GM23338 (cell line): ENCODE measurements at regions not wholly inside any gene's neighbourhood (a gene's known extent, or its start where the extent isn't known, plus 50 kb on each side); places are given as distances from the start of the nearest gene placed in this dataset.

Source experiments
- ATAC-seq: fragments of 200-7000 bp; cut with Tn5 transposase; 3 replicates; pipeline ENCODE4 v1.9.1; 2020
- DNase-seq: peaks from one replicate; pipeline ENCODE4 v3.0.0-alpha.2; 2015; ENCODE audit warnings: low spot score
- H2AFZ ChIP-seq: fragments of 200-600 bp; sonication (generic); 2 replicates; pipeline ENCODE4 v1.8.0; 2016; ENCODE audit warnings: antibody characterized with exemption, mild to moderate bottlenecking, moderate library complexity
- H3F3A ChIP-seq: fragments of 200-600 bp; sonication (generic); replicated peaks from 2 replicates; pipeline ENCODE4 v1.8.0; 2017; ENCODE audit warnings: antibody characterized with exemption, mixed run types, low read depth
- H3K27ac ChIP-seq: fragments of 200-600 bp; sonication (generic); 2 replicates; pipeline ENCODE4 v1.6.1; 2016; ENCODE audit warnings: low read depth
- H3K27me3 ChIP-seq: fragments of 200-600 bp; sonication (generic); 2 replicates; pipeline ENCODE4 v1.8.0; 2016; ENCODE audit warnings: mild to moderate bottlenecking, mixed run types, moderate library complexity; ENCODE audit not compliant: insufficient read depth
- H3K36me3 ChIP-seq: fragments of 200-600 bp; sonication (generic); 2 replicates; pipeline ENCODE4 v1.8.0; 2016; ENCODE audit warnings: mild to moderate bottlenecking; ENCODE audit not compliant: insufficient read depth
- H3K4me1 ChIP-seq: fragments of 200-600 bp; sonication (generic); 2 replicates; pipeline ENCODE4 v1.8.0; 2016; ENCODE audit warnings: mild to moderate bottlenecking, moderate library complexity; ENCODE audit not compliant: insufficient read depth
- H3K4me2 ChIP-seq: fragments of 200-600 bp; sonication (generic); 2 replicates; pipeline ENCODE4 v1.7.1; 2017; ENCODE audit warnings: mixed run types
- H3K4me3 ChIP-seq: fragments of 200-600 bp; sonication (generic); 2 replicates; pipeline ENCODE4 v1.6.1; 2016; ENCODE audit warnings: mixed run types
- H3K79me2 ChIP-seq: fragments of 200-600 bp; sonication (generic); replicated peaks from 2 replicates; pipeline ENCODE4 v1.8.0; 2017; ENCODE audit warnings: mild to moderate bottlenecking; ENCODE audit not compliant: insufficient read depth
- H3K9me2 ChIP-seq: fragments of 200-600 bp; sonication (generic); 2 replicates; pipeline ENCODE4 v1.8.0; 2017; ENCODE audit not compliant: insufficient read depth
- H4K20me1 ChIP-seq: fragments of 200-600 bp; sonication (generic); replicated peaks from 2 replicates; pipeline ENCODE4 v1.8.0; 2017; ENCODE audit warnings: mild to moderate bottlenecking; ENCODE audit not compliant: insufficient read depth
- H3K27ac Mint-ChIP-seq: 2 replicates; pipeline ENCODE4 v1.8.0; 2020; ENCODE audit warnings: inconsistent platforms, mild to moderate bottlenecking, moderate library complexity, mixed read lengths
- H3K27me3 Mint-ChIP-seq: 3 replicates; pipeline ENCODE4 v1.8.0; 2022; ENCODE audit warnings: low read depth, mild to moderate bottlenecking, moderate library complexity, mixed read lengths, inconsistent platforms; ENCODE audit not compliant: insufficient read depth, poor library complexity
- H3K36me3 Mint-ChIP-seq: 3 replicates; pipeline ENCODE4 v1.8.0; 2021; ENCODE audit warnings: low read depth, mild to moderate bottlenecking, inconsistent platforms, moderate library complexity, mixed read lengths
- H3K4me1 Mint-ChIP-seq: 3 replicates; pipeline ENCODE4 v1.8.0; 2020; ENCODE audit warnings: mild to moderate bottlenecking, inconsistent platforms, mixed read lengths
- H3K4me3 Mint-ChIP-seq: 3 replicates; pipeline ENCODE4 v1.8.0; 2021; ENCODE audit warnings: moderate library complexity, mild to moderate bottlenecking, inconsistent platforms, mixed read lengths
- H3K9me3 Mint-ChIP-seq: 3 replicates; pipeline ENCODE4 v1.8.0; 2020; ENCODE audit warnings: moderate library complexity, mild to moderate bottlenecking, inconsistent platforms, mixed read lengths
- CREB1 ChIP-seq: fragments of 250-450 bp; sonication (Bioruptor Pico); IDR thresholded peaks from 2 replicates; pipeline ENCODE4 v1.5.0; 2020; ENCODE audit warnings: low read depth, mild to moderate bottlenecking, moderate library complexity
- CTCF ChIP-seq, 2 experiments: fragments of 200-600 bp in 1 of 2; sonication (generic) in 1 of 2; conservative IDR thresholded peaks; 2 replicates each; pipeline versions ENCODE4 v1.5.1 to v1.6.1; 2016 to 2017; ENCODE audit warnings: antibody characterized with exemption in 2 of 2, low read depth in 2 of 2, mild to moderate bottlenecking in 2 of 2, moderate library complexity in 1 of 2
- ETS1 ChIP-seq: IDR thresholded peaks from 2 replicates; pipeline ENCODE4 v1.6.1; 2016; ENCODE audit warnings: antibody characterized with exemption
- EZH2phosphoT487 ChIP-seq: fragments of 200-600 bp; sonication (generic); IDR thresholded peaks from one replicate; pipeline ENCODE4 v1.8.1; 2018; ENCODE audit warnings: antibody characterized with exemption; ENCODE audit not compliant: unreplicated experiment
- JUNB ChIP-seq: IDR thresholded peaks from one replicate; pipeline ENCODE4 v1.6.1; 2016; ENCODE audit warnings: antibody characterized with exemption; ENCODE audit not compliant: unreplicated experiment
- REST ChIP-seq: IDR thresholded peaks from one replicate; pipeline ENCODE4 v1.6.1; 2018; ENCODE audit warnings: antibody characterized with exemption; ENCODE audit not compliant: unreplicated experiment
- STAT1 ChIP-seq: IDR thresholded peaks from one replicate; pipeline ENCODE4 v1.6.1; 2016; ENCODE audit warnings: antibody characterized with exemption; ENCODE audit not compliant: unreplicated experiment
- ZNF114 ChIP-seq: fragments of 250-450 bp; sonication (Bioruptor Pico); IDR thresholded peaks from 2 replicates; pipeline ENCODE4 v1.5.0; 2020; ENCODE audit warnings: mild to moderate bottlenecking, moderate library complexity
- ZNF331 ChIP-seq: fragments of 250-450 bp; sonication (Bioruptor Pico); IDR thresholded peaks from 2 replicates; pipeline ENCODE4 v1.5.0; 2020; ENCODE audit warnings: low read depth, mild to moderate bottlenecking, moderate library complexity
- ZNF462 ChIP-seq: fragments of 250-450 bp; sonication (Bioruptor Pico); IDR thresholded peaks from 2 replicates; pipeline ENCODE4 v1.5.0; 2020; ENCODE audit warnings: mild to moderate bottlenecking, moderate library complexity

GRCh38 chr5:166341740-166342337, 1949.6 kb upstream of the WWC1 start (continued):
- TF ChIP-seq ZNF462 (CRISPR knock-in tag) = no peak
- no peak for TF ChIP-seq REST

- Mint-ChIP-seq H3K4me3 (no peak overlapping the region), H3K9me3 (no peaks in the 10 kb centered on the region), H3K36me3 (no peaks in the 10 kb centered on the region), H3K27ac (no peak overlapping the region), H3K27me3 (no peaks in the 10 kb centered on the region), H3K4me1 (peaks cover 26% of the 10 kb centered on the region)
- H3K4me2 ChIP-seq = no peak overlapping the region; the same call in 1 of the 2 replicates
- 0 out of 2 replicates have a peak overlapping the region, but pooled peaks have one; percentile 25 for H2AFZ ChIP-seq
- H3K36me3 ChIP-seq = no peaks in the 10 kb centered on the region
- ATAC-seq (peak; percentile 32; the same call in 2 of the 3 replicates), DNase-seq (no peak)
- no peaks in the 10 kb centered on the region for H3F3A ChIP-seq
- H3K79me2 ChIP-seq = no peaks in the 10 kb centered on the region
- 0 out of 2 replicates have a peak, but pooled peaks cover 3% of the 10 kb centered on the region for H3K9me2 ChIP-seq
- peaks cover 18% of the 10 kb centered on the region for H3K4me1 ChIP-seq
- no peaks in the 10 kb centered on the region for H3K27me3 ChIP-seq
- H4K20me1 ChIP-seq = no peaks in the 10 kb centered on the region
- no peak overlapping the region for H3K4me3 ChIP-seq
- no peak overlapping the region for H3K27ac ChIP-seq
- TF ChIP-seq STAT1 (no peak), ETS1 (no peak), JUNB (no peak), CTCF (conservative IDR thresholded peaks at IDR 0.05; ENCODE audit: low read depth in 2 of 2) (no peak), CREB1 (CRISPR knock-in tag) (no peak), ZNF114 (no peak), ZNF331 (CRISPR knock-in tag) (no peak), EZH2phosphoT487 (no peak)
Observed at GRCh38 chr5:166342402-166342801, 1949.0 kb upstream of the WWC1 start.
